Epithelial cell of prostate (primary cell): ENCODE measurements at regions not wholly inside any gene's neighbourhood (a gene's known extent, or its start where the extent isn't known, plus 50 kb on each side); places are given as distances from the start of the nearest gene placed in this dataset.

ENCODE experiments used
- DNase-seq: peaks from one replicate; pipeline ENCODE4 v3.0.0-alpha.2; 2011; ENCODE audit warnings: low read depth, low spot score
- H3K27ac ChIP-seq: fragments of 450-650 bp; 2 replicates; pipeline ENCODE4 v1.5.1; 2017; ENCODE audit warnings: mild to moderate bottlenecking

GRCh38 chr3:10757821-10758130 lies 58.3 kb upstream of the SLC6A11 start:
- H3K27ac ChIP-seq, result peak overlapping the region; percentile 78
- DNase-seq, result peak; percentile 90

- peak; percentile 27 for DNase-seq
- peak overlapping the region; percentile 78 for H3K27ac ChIP-seq
These were observed 57.6 kb upstream of the SLC6A11 start for GRCh38 chr3:10758304-10759037.

GRCh38 chr3:10759495-10759894 lies 56.5 kb upstream of the SLC6A11 start:
- no peak for DNase-seq
- H3K27ac ChIP-seq, result no peak overlapping the region

GRCh38 chr3:10760199-10760598 lies 55.8 kb upstream of the SLC6A11 start:
- DNase-seq, result no peak
- no peak overlapping the region for H3K27ac ChIP-seq

- DNase-seq, result no peak
- no peak overlapping the region for H3K27ac ChIP-seq
These were observed 54.4 kb upstream of the SLC6A11 start for GRCh38 chr3:10761583-10761982.

GRCh38 chr3:10762116-10762515 lies 53.9 kb upstream of the SLC6A11 start:
- no peak for DNase-seq
- no peak overlapping the region for H3K27ac ChIP-seq

GRCh38 chr3:10762611-10763247 lies 53.3 kb upstream of the SLC6A11 start:
- no peak for DNase-seq
- no peak overlapping the region for H3K27ac ChIP-seq

GRCh38 chr3:10763248-10763620 lies 52.8 kb upstream of the SLC6A11 start:
- no peak for DNase-seq
- no peak overlapping the region for H3K27ac ChIP-seq

- H3K27ac ChIP-seq, result no peak overlapping the region
- DNase-seq, result no peak
These were observed 52.2 kb upstream of the SLC6A11 start for GRCh38 chr3:10763817-10764258.

GRCh38 chr3:10764259-10765051 lies 51.6 kb upstream of the SLC6A11 start:
- H3K27ac ChIP-seq, result no peak overlapping the region
- DNase-seq, result no peak

- DNase-seq, result no peak
- no peak overlapping the region for H3K27ac ChIP-seq
These were observed 49.9 kb upstream of the SLC6A11 start for GRCh38 chr3:10766049-10766705.
